A549 (cell line): ENCODE measurements at regions not wholly inside any gene's neighbourhood (a gene's known extent, or its start where the extent isn't known, plus 50 kb on each side); places are given as distances from the start of the nearest gene placed in this dataset.
A peak's percentile ranks its signal among the peaks of the same experiment; 100 is the strongest.

ENCODE experiments used
- ATAC-seq, 2 experiments: fragments of 200-7000 bp in 1 of 2; fragments of >200 bp in 1 of 2; cut with Nextera tagmentation in 1 of 2; cut with Tn5 transposase in 1 of 2; 3 replicates each; pipeline versions ENCODE4 v1.8.0 to v1.9.1; 2018 to 2020; ENCODE audit warnings: mild to moderate bottlenecking in 1 of 2, moderate library complexity in 1 of 2
- CTCF ChIA-PET: fragments of 300-600 bp; sonication (Branson Sonifier 250); formaldehyde crosslinking; extraction: SDS; loops from one replicate; lab custom pipeline; 2021; ENCODE audit warnings: antibody characterized with exemption, inconsistent platforms; lab: Yijun Ruan, JAX
- POLR2A ChIA-PET: fragments of 350-600 bp; formaldehyde crosslinking; extraction: SDS; loops from one replicate; lab custom pipeline; 2021; ENCODE audit warnings: antibody characterized with exemption, inconsistent platforms; lab: Yijun Ruan, JAX
- DNase-seq, 2 experiments: peaks; one replicate each; pipeline versions ENCODE4 v3.0.0 to v3.0.0-alpha.2; 2011 to 2016; ENCODE audit warnings: low read depth in 1 of 2, low spot score in 1 of 2
- FAIRE-seq: peaks from 2 replicates; lab custom pipeline; 2011; peaks lifted over from hg19 to GRCh38; lab: Jason Lieb, UNC
- H3K27ac ChIP-seq, 2 experiments: fragments of >200 bp; sonication (Bioruptor Twin); formaldehyde crosslinking; 3 replicates each; pipeline ENCODE4 v1.5.1; 2016 to 2017
- H3K4me1 ChIP-seq: fragments of >200 bp; sonication (Bioruptor Twin); formaldehyde crosslinking; 3 replicates; pipeline ENCODE4 v1.6.1; 2016
- H3K4me2 ChIP-seq: fragments of >200 bp; sonication (Bioruptor Twin); formaldehyde crosslinking; 3 replicates; pipeline ENCODE4 v1.6.1; 2016
- H3K4me3 ChIP-seq: fragments of >200 bp; sonication (Bioruptor Twin); formaldehyde crosslinking; 3 replicates; pipeline ENCODE4 v1.5.1; 2016
- H3K9me3 ChIP-seq: fragments of >200 bp; sonication (Bioruptor Twin); formaldehyde crosslinking; 3 replicates; pipeline ENCODE4 v1.6.1; 2016
- BCL3 ChIP-seq: fragments of >200 bp; sonication (Bioruptor Twin); formaldehyde crosslinking; IDR thresholded peaks from 3 replicates; pipeline ENCODE4 v1.6.1; 2016
- CHD2 ChIP-seq: fragments of 150-350 bp; IDR thresholded peaks from 2 replicates; pipeline ENCODE4 v1.6.1; 2014; ENCODE audit warnings: low read length; ENCODE audit not compliant: partially characterized antibody
- CTCF ChIP-seq: fragments of >200 bp; sonication (Bioruptor Twin); formaldehyde crosslinking; IDR thresholded peaks from 3 replicates; pipeline ENCODE4 v1.5.1; 2016
- EHF ChIP-seq: fragments of 250-450 bp; sonication (Bioruptor Pico); IDR thresholded peaks from 2 replicates; pipeline ENCODE4 v1.5.0; 2020; ENCODE audit warnings: mild to moderate bottlenecking
- HDAC2 ChIP-seq: fragments of 200-600 bp; sonication (generic); IDR thresholded peaks from 2 replicates; pipeline ENCODE4 v1.6.1; 2016
- HEYL ChIP-seq: fragments of 250-450 bp; sonication (Bioruptor Pico); IDR thresholded peaks from 2 replicates; pipeline ENCODE4 v1.8.0; 2021; ENCODE audit warnings: mild to moderate bottlenecking, moderate library complexity
- HMGXB4 ChIP-seq: fragments of 250-450 bp; sonication (Bioruptor Pico); IDR thresholded peaks from 2 replicates; pipeline ENCODE4 v1.5.0; 2021; ENCODE audit warnings: mild to moderate bottlenecking, moderate library complexity, borderline replicate concordance
- HOXB13 ChIP-seq: fragments of 250-450 bp; sonication (Bioruptor Pico); IDR thresholded peaks from 2 replicates; pipeline ENCODE4 v1.5.0; 2020; ENCODE audit warnings: low read depth, mild to moderate bottlenecking, moderate library complexity
- KDM1A ChIP-seq: fragments of 200-600 bp; sonication (generic); IDR thresholded peaks from 2 replicates; pipeline ENCODE4 v1.6.1; 2016; ENCODE audit warnings: low read depth, mild to moderate bottlenecking
- MAFK ChIP-seq: fragments of 450-650 bp; IDR thresholded peaks from 2 replicates; pipeline ENCODE4 v1.6.1; 2014; ENCODE audit not compliant: partially characterized antibody
- PBX3 ChIP-seq: IDR thresholded peaks from 2 replicates; pipeline ENCODE4 v1.6.1; 2012
- RAD21 ChIP-seq, 2 experiments: fragments of >200 bp in 1 of 2; sonication (Bioruptor Twin) in 1 of 2; formaldehyde crosslinking in 1 of 2; IDR thresholded peaks in 1 of 2; conservative IDR thresholded peaks in 1 of 2; 2 replicates in 1 of 2; 3 replicates in 1 of 2; pipeline ENCODE4 v1.6.1; 2012 to 2018; ENCODE audit warnings: inconsistent platforms in 1 of 2
- RARB ChIP-seq: fragments of 250-450 bp; sonication (Bioruptor Pico); IDR thresholded peaks from 2 replicates; pipeline ENCODE4 v1.8.0; 2021; ENCODE audit warnings: mild to moderate bottlenecking, moderate library complexity
- SMC3 ChIP-seq: fragments of >200 bp; sonication (Bioruptor Twin); formaldehyde crosslinking; IDR thresholded peaks from 3 replicates; pipeline ENCODE4 v1.6.1; 2018; ENCODE audit warnings: inconsistent platforms
- TFCP2L1 ChIP-seq: fragments of 250-450 bp; sonication (Bioruptor Pico); IDR thresholded peaks from 2 replicates; pipeline ENCODE4 v1.5.0; 2021; ENCODE audit warnings: mild to moderate bottlenecking
- ZC3H11A ChIP-seq: fragments of 450-650 bp; IDR thresholded peaks from 2 replicates; pipeline ENCODE4 v1.6.1; 2014; ENCODE audit warnings: antibody characterized with exemption, mild to moderate bottlenecking
- ZFP36 ChIP-seq: fragments of 450-650 bp; IDR thresholded peaks from 2 replicates; pipeline ENCODE4 v1.6.1; 2014; ENCODE audit warnings: borderline replicate concordance; ENCODE audit not compliant: partially characterized antibody
- ZNF302 ChIP-seq: fragments of 250-450 bp; sonication (Bioruptor Pico); IDR thresholded peaks from 2 replicates; pipeline ENCODE4 v1.9.0; 2021; ENCODE audit warnings: inconsistent platforms, mild to moderate bottlenecking, moderate library complexity
- WGBS: methylation state at CpG from one replicate; pipeline ENCODE4 v1.1.6; 2017; ENCODE audit errors: missing lambda C conversion rate; 5-methylcytosine and 5-hydroxymethylcytosine counted together

- no peak for ATAC-seq
- Histone ChIP-seq H3K4me1 (no peaks in the 10 kb centered on the region), H3K27ac (no peak overlapping the region), H3K4me3 (no peak overlapping the region), H3K9me3 (no peaks in the 10 kb centered on the region), H3K4me2 (no peak overlapping the region)
- no peak for TF ChIP-seq ZFP36
- TF ChIP-seq PBX3 = no peak
- no peak for TF ChIP-seq HDAC2
- no peak for TF ChIP-seq ZNF302
- no peak for TF ChIP-seq RAD21 (conservative IDR thresholded peaks at IDR 0.05 in 1 of 2, IDR thresholded peaks at IDR 0.05 in 1 of 2)
- no peak for TF ChIP-seq SMC3
- 16% methylated on average over 5 of the region's 5 CpGs for WGBS
- no peak for FAIRE-seq
- no peak for DNase-seq
- CTCF ChIA-PET = interaction anchor here (1.0 to 1.5 kb wide), 4 partner anchors 8 to 1691 kb away, joined by 3 to 6 read pairs (median 4); no protein-coding TSS in a partner anchor
- POLR2A ChIA-PET = no interaction called here
Observed at GRCh38 chr12:126873701-126874100, 1393.3 kb upstream of the TMEM132C start.

- Histone ChIP-seq H3K27ac (no peak overlapping the region), H3K4me2 (peak overlapping the region; percentile 42; the same call in 1 of the 3 replicates), H3K4me1 (no peaks in the 10 kb centered on the region), H3K9me3 (no peaks in the 10 kb centered on the region), H3K4me3 (no peak overlapping the region)
- 25% methylated on average over 8 of the region's 8 CpGs for WGBS
- peak; percentile 35 to 63 for DNase-seq
- no peak for FAIRE-seq
- CTCF ChIA-PET = interaction anchor here (0.7 to 2.0 kb wide), 14 partner anchors 8 to 1691 kb away, joined by 3 to 8 read pairs (median 3); no protein-coding TSS in a partner anchor
- no peak for TF ChIP-seq HOXB13 (CRISPR knock-in tag)
- TF ChIP-seq HEYL = no peak
- TF ChIP-seq ZC3H11A = no peak
- peak; percentile 65 for TF ChIP-seq SMC3
- peak; percentile 53 for TF ChIP-seq CTCF
- no peak for TF ChIP-seq RARB
- no peak for TF ChIP-seq HMGXB4 (CRISPR knock-in tag)
- TF ChIP-seq EHF (CRISPR knock-in tag) = no peak
- TF ChIP-seq BCL3 = no peak
- TF ChIP-seq RAD21 (conservative IDR thresholded peaks at IDR 0.05 in 1 of 2, IDR thresholded peaks at IDR 0.05 in 1 of 2) = peak; percentile 53 to 75; a peak in 4 of 5 replicates
- peak; percentile 78 to 99; a peak in 5 of 6 replicates for ATAC-seq
- POLR2A ChIA-PET = no interaction called here
Observed at GRCh38 chr12:126874427-126875026, 1392.4 kb upstream of the TMEM132C start.

- TF ChIP-seq MAFK (peak; percentile 39), TFCP2L1 (CRISPR knock-in tag) (no peak), KDM1A (no peak), CHD2 (no peak)
- DNase-seq (no peak), ATAC-seq (no peak), FAIRE-seq (no peak)
- Histone ChIP-seq H3K4me2 (no peak overlapping the region), H3K4me3 (no peak overlapping the region), H3K9me3 (no peaks in the 10 kb centered on the region), H3K27ac (no peak overlapping the region), H3K4me1 (no peaks in the 10 kb centered on the region)
- POLR2A ChIA-PET = no interaction called here
- 2% methylated on average over 2 of the region's 2 CpGs for WGBS
- CTCF ChIA-PET = no interaction called here
Observed at GRCh38 chr12:126879842-126880241, 1387.1 kb upstream of the TMEM132C start.
